GM12873 (cell line): ENCODE measurements at regions not wholly inside any gene's neighbourhood (a gene's known extent, or its start where the extent isn't known, plus 50 kb on each side); places are given as distances from the start of the nearest gene placed in this dataset.

Experiments
- CTCF ChIP-seq: IDR thresholded peaks from 2 replicates; pipeline ENCODE4 v1.5.1; 2012; ENCODE audit warnings: low read depth, mild to moderate bottlenecking, moderate library complexity, low read length, control low read depth; ENCODE audit not compliant: insufficient read depth; ENCODE audit errors: missing control alignments

- no peak for TF ChIP-seq CTCF
Measured at GRCh38 chr3:135837977-135838631, 127.4 kb upstream of the PPP2R3A start.

GRCh38 chr3:135840436-135840835 is 125.1 kb upstream of the PPP2R3A start:
- TF ChIP-seq CTCF: no peak

- no peak for TF ChIP-seq CTCF
Measured at GRCh38 chr3:135844386-135844785, 121.1 kb upstream of the PPP2R3A start.

- TF ChIP-seq CTCF: no peak
Measured at GRCh38 chr3:135848051-135848450, 117.5 kb upstream of the PPP2R3A start.

GRCh38 chr3:135849827-135850226 is 115.7 kb upstream of the PPP2R3A start:
- TF ChIP-seq CTCF: no peak

- no peak for TF ChIP-seq CTCF
Measured at GRCh38 chr3:135851201-135852081, 114.1 kb upstream of the PPP2R3A start.

- no peak for TF ChIP-seq CTCF
Measured at GRCh38 chr3:135853981-135854380, 111.5 kb upstream of the PPP2R3A start.
